DOHH2 (cell line): ENCODE measurements at regions not wholly inside any gene's neighbourhood (a gene's known extent, or its start where the extent isn't known, plus 50 kb on each side); places are given as distances from the start of the nearest gene placed in this dataset.

Source experiments
- H3F3A ChIP-seq: fragments of 200-600 bp; sonication (generic), shearing (Covaris generic); 2 replicates; pipeline ENCODE4 v1.6.0; 2016; ENCODE audit warnings: antibody characterized with exemption, mild to moderate bottlenecking; ENCODE audit not compliant: control insufficient read depth, insufficient read depth
- H3K27ac ChIP-seq: fragments of 200-600 bp; sonication (generic); 2 replicates; pipeline ENCODE4 v1.5.1; 2014; ENCODE audit warnings: low read depth, mild to moderate bottlenecking, low read length, moderate library complexity
- H3K27me3 ChIP-seq: fragments of 200-600 bp; sonication (generic); 2 replicates; pipeline ENCODE4 v1.6.1; 2014; ENCODE audit warnings: mild to moderate bottlenecking, low read length, mixed read lengths; ENCODE audit not compliant: control insufficient read depth
- H3K36me3 ChIP-seq: fragments of 200-600 bp; sonication (generic); 2 replicates; pipeline ENCODE4 v1.6.1; 2014; ENCODE audit warnings: mild to moderate bottlenecking, low read length, moderate library complexity, mixed read lengths; ENCODE audit not compliant: control insufficient read depth
- H3K4me1 ChIP-seq: fragments of 200-600 bp; sonication (generic); 2 replicates; pipeline ENCODE4 v1.6.1; 2014; ENCODE audit warnings: mild to moderate bottlenecking, low read length, mixed read lengths; ENCODE audit not compliant: control insufficient read depth
- H3K4me2 ChIP-seq: fragments of 200-600 bp; sonication (generic); 2 replicates; pipeline ENCODE4 v1.6.0; 2014; ENCODE audit warnings: mild to moderate bottlenecking, low read length, moderate library complexity
- H3K4me3 ChIP-seq: fragments of 200-600 bp; sonication (generic); 2 replicates; pipeline ENCODE4 v1.5.1; 2014; ENCODE audit warnings: mild to moderate bottlenecking, low read length, mixed read lengths
- H3K79me2 ChIP-seq: fragments of 200-600 bp; sonication (generic); 2 replicates; pipeline ENCODE4 v1.6.1; 2014; ENCODE audit warnings: mild to moderate bottlenecking, low read length, mixed read lengths; ENCODE audit not compliant: control insufficient read depth
- H3K9me2 ChIP-seq: fragments of 200-600 bp; sonication (generic); replicated peaks from 2 replicates; pipeline ENCODE4 v1.6.1; 2014; ENCODE audit warnings: mild to moderate bottlenecking, low read length, mixed read lengths; ENCODE audit not compliant: control insufficient read depth
- H3K9me3 ChIP-seq: fragments of 200-600 bp; sonication (generic); 2 replicates; pipeline ENCODE4 v1.6.1; 2014; ENCODE audit warnings: antibody characterized with exemption, low read length, mixed read lengths; ENCODE audit not compliant: control insufficient read depth, insufficient read depth
- H4K20me1 ChIP-seq: fragments of 200-600 bp; sonication (generic); 2 replicates; pipeline ENCODE4 v1.6.0; 2014; ENCODE audit warnings: low read depth, mild to moderate bottlenecking, antibody characterized with exemption, low read length, moderate library complexity; ENCODE audit not compliant: control insufficient read depth, insufficient read depth
- CTCF ChIP-seq: fragments of 200-600 bp; sonication (generic); IDR thresholded peaks from one replicate; pipeline ENCODE4 v1.5.1; 2014; ENCODE audit warnings: antibody characterized with exemption, mild to moderate bottlenecking, low read depth, low read length; ENCODE audit not compliant: poor library complexity, severe bottlenecking
- EZH2phosphoT487 ChIP-seq: fragments of 200-600 bp; sonication (generic); IDR thresholded peaks from 2 replicates; pipeline ENCODE4 v1.6.1; 2017; ENCODE audit warnings: borderline replicate concordance, mild to moderate bottlenecking, antibody characterized with exemption, low read length, moderate library complexity, mixed read lengths

GRCh38 chr1:181308098-181308497 is 175.2 kb upstream of the CACNA1E start:
- H3K4me2 ChIP-seq: no peak overlapping the region
- H3K9me3 ChIP-seq: no peaks in the 10 kb centered on the region
- H3K27me3 ChIP-seq: peaks cover 6% of the 10 kb centered on the region; the same call in 1 of the 2 replicates
- TF ChIP-seq EZH2phosphoT487 (no peak), CTCF (no peak)
- no peaks in the 10 kb centered on the region for H3K9me2 ChIP-seq
- no peaks in the 10 kb centered on the region for H3F3A ChIP-seq
- H3K79me2 ChIP-seq: no peaks in the 10 kb centered on the region
- H3K4me1 ChIP-seq: no peaks in the 10 kb centered on the region
- no peak overlapping the region for H3K4me3 ChIP-seq
- H4K20me1 ChIP-seq: no peaks in the 10 kb centered on the region
- H3K27ac ChIP-seq: no peak overlapping the region
- no peaks in the 10 kb centered on the region for H3K36me3 ChIP-seq

GRCh38 chr1:181310560-181310959 is 172.8 kb upstream of the CACNA1E start:
- Histone ChIP-seq H3K79me2 (no peaks in the 10 kb centered on the region), H3K9me3 (no peaks in the 10 kb centered on the region), H3K9me2 (no peaks in the 10 kb centered on the region), H3K36me3 (no peaks in the 10 kb centered on the region), H3K4me3 (no peak overlapping the region), H4K20me1 (no peaks in the 10 kb centered on the region), H3K4me1 (no peaks in the 10 kb centered on the region), H3K27ac (no peak overlapping the region), H3F3A (no peaks in the 10 kb centered on the region), H3K4me2 (no peak overlapping the region), H3K27me3 (peaks cover 3% of the 10 kb centered on the region; the same call in 1 of the 2 replicates)
- TF ChIP-seq EZH2phosphoT487 (no peak), CTCF (no peak)

GRCh38 chr1:181312946-181313345 is 170.4 kb upstream of the CACNA1E start:
- no peaks in the 10 kb centered on the region for H4K20me1 ChIP-seq
- H3K27ac ChIP-seq: no peak overlapping the region
- no peak overlapping the region for H3K4me3 ChIP-seq
- no peaks in the 10 kb centered on the region for H3K9me3 ChIP-seq
- H3K36me3 ChIP-seq: no peaks in the 10 kb centered on the region
- no peaks in the 10 kb centered on the region for H3F3A ChIP-seq
- no peak overlapping the region for H3K4me2 ChIP-seq
- no peak for TF ChIP-seq CTCF
- TF ChIP-seq EZH2phosphoT487: no peak
- no peaks in the 10 kb centered on the region for H3K4me1 ChIP-seq
- no peaks in the 10 kb centered on the region for H3K79me2 ChIP-seq
- H3K9me2 ChIP-seq: no peaks in the 10 kb centered on the region
- peaks cover 3% of the 10 kb centered on the region; the same call in 1 of the 2 replicates for H3K27me3 ChIP-seq

GRCh38 chr1:181313466-181313865 is 169.9 kb upstream of the CACNA1E start:
- no peaks in the 10 kb centered on the region for H4K20me1 ChIP-seq
- H3K9me3 ChIP-seq: no peaks in the 10 kb centered on the region

More at GRCh38 chr1:181313466-181313865, 169.9 kb upstream of the CACNA1E start:
- Histone ChIP-seq H3K27me3 (peaks cover 3% of the 10 kb centered on the region; the same call in 1 of the 2 replicates), H3K4me1 (no peaks in the 10 kb centered on the region), H3K9me2 (no peaks in the 10 kb centered on the region), H3K4me2 (no peak overlapping the region), H3K27ac (no peak overlapping the region), H3K36me3 (no peaks in the 10 kb centered on the region), H3K4me3 (no peak overlapping the region), H3K79me2 (no peaks in the 10 kb centered on the region), H3F3A (no peaks in the 10 kb centered on the region)
- TF ChIP-seq EZH2phosphoT487: no peak
